IMR-90 (cell line): ENCODE measurements at regions not wholly inside any gene's neighbourhood (a gene's known extent, or its start where the extent isn't known, plus 50 kb on each side); places are given as distances from the start of the nearest gene placed in this dataset.

Experiments
- ATAC-seq: fragments of 200-7000 bp; cut with Tn5 transposase; 2 replicates; pipeline ENCODE4 v1.9.1; 2020; ENCODE audit warnings: low read depth, mild to moderate bottlenecking, moderate library complexity
- BruUV-seq: library from RNA; stranded (reverse); fragments of 400-500 nt; replicated peaks from 2 replicates; lab custom pipeline; 2021; lab: Mats Ljungman, UMichigan
- CTCF ChIA-PET: fragments of 300-600 bp; formaldehyde crosslinking; extraction: SDS; loops from one replicate; lab custom pipeline; 2021; ENCODE audit warnings: antibody characterized with exemption; lab: Yijun Ruan, JAX
- POLR2A ChIA-PET: fragments of 300-600 bp; sonication (Branson Sonifier 250); formaldehyde crosslinking; loops from one replicate; lab custom pipeline; 2022; ENCODE audit warnings: antibody characterized with exemption; ENCODE audit not compliant: unreplicated experiment; lab: Charles Lee
- DNase-seq: peaks from one replicate; pipeline ENCODE4 v3.0.0; 2013
- H2AFZ ChIP-seq: replicated peaks from 2 replicates; pipeline ENCODE3; 2013; ENCODE audit warnings: low read length, mild to moderate bottlenecking; ENCODE audit not compliant: poor library complexity
- H2AK5ac ChIP-seq: 2 replicates; pipeline ENCODE4 v1.6.1; 2013; ENCODE audit warnings: low read depth, low read length, inconsistent platforms
- H2AK9ac ChIP-seq: replicated peaks from 2 replicates; pipeline ENCODE3; 2013; ENCODE audit warnings: mild to moderate bottlenecking, low read depth, low read length, moderate library complexity; ENCODE audit not compliant: poor library complexity
- H2BK120ac ChIP-seq: 2 replicates; pipeline ENCODE4 v1.6.1; 2013; ENCODE audit warnings: low read depth, low read length, inconsistent platforms
- H2BK15ac ChIP-seq: 3 replicates; pipeline ENCODE4 v1.6.1; 2013; ENCODE audit warnings: low read depth, low read length, inconsistent platforms
- H2BK20ac ChIP-seq: 2 replicates; pipeline ENCODE4 v1.6.1; 2013; ENCODE audit warnings: low read depth, mild to moderate bottlenecking, inconsistent platforms, low read length, moderate library complexity
- H2BK5ac ChIP-seq: 2 replicates; pipeline ENCODE4 v1.6.1; 2013; ENCODE audit warnings: mild to moderate bottlenecking, low read depth, low read length, inconsistent platforms; ENCODE audit not compliant: poor library complexity, severe bottlenecking
- H3K14ac ChIP-seq: replicated peaks from 2 replicates; pipeline ENCODE4 v1.6.1; 2013; ENCODE audit warnings: low read depth, low read length, inconsistent platforms
- H3K18ac ChIP-seq: 2 replicates; pipeline ENCODE4 v1.6.1; 2013; ENCODE audit warnings: low read depth, low read length, control low read depth
- H3K23ac ChIP-seq: 2 replicates; pipeline ENCODE4 v1.6.1; 2013; ENCODE audit warnings: low read depth, low read length, inconsistent platforms
- H3K27ac ChIP-seq: 2 replicates; pipeline ENCODE4 v1.5.1; 2013; ENCODE audit warnings: mild to moderate bottlenecking, control low read depth, low read length; ENCODE audit not compliant: insufficient read depth
- H3K27me3 ChIP-seq: 2 replicates; pipeline ENCODE4 v1.6.1; 2013; ENCODE audit warnings: low read length; ENCODE audit not compliant: control insufficient read depth, insufficient read depth
- H3K36me3 ChIP-seq: 2 replicates; pipeline ENCODE4 v1.6.1; 2013; ENCODE audit warnings: low read length, mixed read lengths; ENCODE audit not compliant: control insufficient read depth, insufficient read depth
- H3K4ac ChIP-seq: 2 replicates; pipeline ENCODE4 v1.6.1; 2013; ENCODE audit warnings: low read depth, low read length, inconsistent platforms
- H3K4me1 ChIP-seq: 2 replicates; pipeline ENCODE4 v1.6.1; 2013; ENCODE audit warnings: low read length, mixed read lengths; ENCODE audit not compliant: control insufficient read depth, insufficient read depth
- H3K4me2 ChIP-seq: 2 replicates; pipeline ENCODE4 v1.6.1; 2013; ENCODE audit warnings: low read depth, mild to moderate bottlenecking, control low read depth, low read length, moderate library complexity
- H3K4me3 ChIP-seq: 2 replicates; pipeline ENCODE4 v1.5.1; 2013; ENCODE audit warnings: low read depth, mild to moderate bottlenecking, control low read depth, low read length, moderate library complexity; ENCODE audit not compliant: insufficient read depth
- H3K56ac ChIP-seq: 2 replicates; pipeline ENCODE4 v1.6.1; 2013; ENCODE audit warnings: low read length, inconsistent platforms; ENCODE audit not compliant: insufficient read depth; ENCODE audit errors: extremely low read depth
- H3K79me1 ChIP-seq, 2 experiments: 2 replicates each; pipeline ENCODE4 v1.6.1; 2013; ENCODE audit warnings: low read length in 2 of 2, inconsistent platforms in 1 of 2, low read depth in 1 of 2
- H3K9ac ChIP-seq: 2 replicates; pipeline ENCODE4 v1.6.1; 2013; ENCODE audit warnings: low read depth, low read length, control low read depth
- H3K9me1 ChIP-seq: 2 replicates; pipeline ENCODE4 v1.6.1; 2013; ENCODE audit warnings: low read length, inconsistent platforms; ENCODE audit not compliant: insufficient read depth
- H3K9me3 ChIP-seq: 2 replicates; pipeline ENCODE4 v1.6.1; 2013; ENCODE audit warnings: low read length; ENCODE audit not compliant: control insufficient read depth, insufficient read depth
- H4K20me1 ChIP-seq: 2 replicates; pipeline ENCODE4 v1.6.1; 2013; ENCODE audit warnings: low read length, inconsistent platforms; ENCODE audit not compliant: insufficient read depth
- H4K5ac ChIP-seq: 2 replicates; pipeline ENCODE4 v1.6.1; 2013; ENCODE audit warnings: mild to moderate bottlenecking, low read depth, low read length, control low read depth
- H4K8ac ChIP-seq, 2 experiments: 2 replicates each; pipeline ENCODE4 v1.6.1; 2013; ENCODE audit warnings: low read depth in 2 of 2, low read length in 2 of 2, control low read depth in 1 of 2, inconsistent platforms in 1 of 2
- H4K91ac ChIP-seq: 2 replicates; pipeline ENCODE4 v1.6.1; 2013; ENCODE audit warnings: low read depth, low read length, inconsistent platforms; ENCODE audit not compliant: insufficient read depth
- BHLHE40 ChIP-seq: fragments of 150-350 bp; IDR thresholded peaks from 2 replicates; pipeline ENCODE4 v1.6.1; 2016; ENCODE audit warnings: mild to moderate bottlenecking, low read depth, low read length
- CEBPB ChIP-seq: IDR thresholded peaks from 2 replicates; pipeline ENCODE4 v1.6.1; 2012; ENCODE audit warnings: low read depth, low read length, improper control_type of control experiment
- ELK1 ChIP-seq: fragments of 150-350 bp; IDR thresholded peaks from 2 replicates; pipeline ENCODE4 v1.6.1; 2016; ENCODE audit warnings: low read depth, mild to moderate bottlenecking, low read length, moderate library complexity, borderline replicate concordance
- FOS ChIP-seq: fragments of 150-350 bp; IDR thresholded peaks from 2 replicates; pipeline ENCODE4 v1.6.1; 2016; ENCODE audit warnings: low read depth, low read length
- MAFK ChIP-seq: IDR thresholded peaks from 2 replicates; pipeline ENCODE4 v1.6.1; 2012; ENCODE audit warnings: low read depth, low read length, improper control_type of control experiment
- MAZ ChIP-seq: IDR thresholded peaks from 2 replicates; pipeline ENCODE4 v1.6.1; 2012; ENCODE audit warnings: low read depth, mild to moderate bottlenecking, low read length, improper control_type of control experiment, moderate library complexity, borderline replicate concordance
- NFE2L2 ChIP-seq: fragments of 150-350 bp; IDR thresholded peaks from 2 replicates; pipeline ENCODE4 v1.6.1; 2016; ENCODE audit warnings: low read depth, mild to moderate bottlenecking, low read length
- POLR2A ChIP-seq: IDR thresholded peaks from 2 replicates; pipeline ENCODE4 v1.6.1; 2012; ENCODE audit warnings: mild to moderate bottlenecking, low read depth, low read length
- RAD21 ChIP-seq: IDR thresholded peaks from 2 replicates; pipeline ENCODE4 v1.6.1; 2012; ENCODE audit warnings: low read length, improper control_type of control experiment
- RFX5 ChIP-seq: IDR thresholded peaks from 2 replicates; pipeline ENCODE4 v1.8.0; 2012; ENCODE audit warnings: low read depth, mild to moderate bottlenecking, low read length, moderate library complexity
- SMC3 ChIP-seq: fragments of 150-350 bp; IDR thresholded peaks from 2 replicates; pipeline ENCODE4 v1.6.1; 2016; ENCODE audit warnings: low read depth, mild to moderate bottlenecking, antibody characterized with exemption, low read length, moderate library complexity
- WGBS, 2 experiments: methylation state at CpG; one replicate each; pipeline versions ENCODE4 v1.1.5 to v1.1.7; 2013; ENCODE audit warnings: missing lambda C conversion rate in 2 of 2; ENCODE audit not compliant: insufficient read length in 1 of 2; ENCODE audit errors: extremely low coverage in 2 of 2; 5-methylcytosine and 5-hydroxymethylcytosine counted together
- dilution Hi-C: fragments of 300-500 bp; cut with HindIII; formaldehyde crosslinking; loops from one replicate; pipeline ENCODE4 v1.14.3; 2018; ENCODE audit warnings: low sequenced_read_pairs; ENCODE audit not compliant: unreplicated experiment
- in situ Hi-C: fragments of 300-500 bp; cut with MboI; formaldehyde crosslinking; loops from 3 replicates; pipeline ENCODE4 v1.14.3; 2019; ENCODE audit warnings: low sequenced_read_pairs, inconsistent platforms, mixed read lengths
- intact Hi-C: fragments of 100-400 bp; cut with micrococcal nuclease; formaldehyde crosslinking; loops from 2 replicates; pipeline ENCODE4 v1.10.0; 2022
- TF ChIP-seq, protein P1 (sequence below): conservative IDR thresholded peaks from 2 replicates; pipeline ENCODE4 v1.5.1; 2012; ENCODE audit warnings: mild to moderate bottlenecking, low read depth, low read length, improper control_type of control experiment
- TF ChIP-seq, protein P2 (sequence below): fragments of 150-350 bp; IDR thresholded peaks from 2 replicates; pipeline ENCODE4 v1.6.1; 2017; ENCODE audit warnings: mild to moderate bottlenecking, antibody characterized with exemption, low read length, low read depth

- Histone ChIP-seq H2BK120ac (no peak overlapping the region), H4K5ac (no peak overlapping the region), H2BK5ac (no peak overlapping the region), H3K14ac (no peak overlapping the region), H3K4me2 (no peak overlapping the region), H4K91ac (no peak overlapping the region), H4K8ac (no peak overlapping the region), H3K9me1 (no peaks in the 10 kb centered on the region), H2AK9ac (no peak overlapping the region), H2AFZ (no peak overlapping the region), H3K9ac (no peak overlapping the region), H3K4me1 (no peaks in the 10 kb centered on the region), H3K4me3 (no peak overlapping the region), H3K27me3 (no peaks in the 10 kb centered on the region), H2AK5ac (no peak overlapping the region), H3K36me3 (no peaks in the 10 kb centered on the region), H3K9me3 (no peaks in the 10 kb centered on the region), H3K27ac (no peak overlapping the region), H3K23ac (no peak overlapping the region), H3K4ac (no peak overlapping the region), H4K20me1 (no peaks in the 10 kb centered on the region), H3K79me1 (no peaks in the 10 kb centered on the region), H2BK15ac (no peak overlapping the region), H3K56ac (no peak overlapping the region), H3K18ac (no peak overlapping the region), H2BK20ac (no peak overlapping the region)
- dilution Hi-C loops (no loop called here), in situ Hi-C loops (no loop called here), intact Hi-C loops (no loop called here)
- DNase-seq: no peak
- WGBS, 2 experiments: 18% methylated on average over 3 of the region's 8 CpGs; no CpG with 5 or more reads in 1 of the 2 experiments
- ChIA-PET CTCF (no interaction called here), POLR2A (no interaction called here)
- TF ChIP-seq NFE2L2 (no peak), FOS (no peak), SMC3 (no peak), MAZ (no peak), BHLHE40 (no peak), RFX5 (no peak), ELK1 (no peak), RAD21 (no peak), POLR2A (no peak), MAFK (no peak), CEBPB (no peak)
- TF ChIP-seq, protein P1, sequence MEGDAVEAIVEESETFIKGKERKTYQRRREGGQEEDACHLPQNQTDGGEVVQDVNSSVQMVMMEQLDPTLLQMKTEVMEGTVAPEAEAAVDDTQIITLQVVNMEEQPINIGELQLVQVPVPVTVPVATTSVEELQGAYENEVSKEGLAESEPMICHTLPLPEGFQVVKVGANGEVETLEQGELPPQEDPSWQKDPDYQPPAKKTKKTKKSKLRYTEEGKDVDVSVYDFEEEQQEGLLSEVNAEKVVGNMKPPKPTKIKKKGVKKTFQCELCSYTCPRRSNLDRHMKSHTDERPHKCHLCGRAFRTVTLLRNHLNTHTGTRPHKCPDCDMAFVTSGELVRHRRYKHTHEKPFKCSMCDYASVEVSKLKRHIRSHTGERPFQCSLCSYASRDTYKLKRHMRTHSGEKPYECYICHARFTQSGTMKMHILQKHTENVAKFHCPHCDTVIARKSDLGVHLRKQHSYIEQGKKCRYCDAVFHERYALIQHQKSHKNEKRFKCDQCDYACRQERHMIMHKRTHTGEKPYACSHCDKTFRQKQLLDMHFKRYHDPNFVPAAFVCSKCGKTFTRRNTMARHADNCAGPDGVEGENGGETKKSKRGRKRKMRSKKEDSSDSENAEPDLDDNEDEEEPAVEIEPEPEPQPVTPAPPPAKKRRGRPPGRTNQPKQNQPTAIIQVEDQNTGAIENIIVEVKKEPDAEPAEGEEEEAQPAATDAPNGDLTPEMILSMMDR: no peak
- TF ChIP-seq, protein P2, sequence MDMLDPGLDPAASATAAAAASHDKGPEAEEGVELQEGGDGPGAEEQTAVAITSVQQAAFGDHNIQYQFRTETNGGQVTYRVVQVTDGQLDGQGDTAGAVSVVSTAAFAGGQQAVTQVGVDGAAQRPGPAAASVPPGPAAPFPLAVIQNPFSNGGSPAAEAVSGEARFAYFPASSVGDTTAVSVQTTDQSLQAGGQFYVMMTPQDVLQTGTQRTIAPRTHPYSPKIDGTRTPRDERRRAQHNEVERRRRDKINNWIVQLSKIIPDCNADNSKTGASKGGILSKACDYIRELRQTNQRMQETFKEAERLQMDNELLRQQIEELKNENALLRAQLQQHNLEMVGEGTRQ: no peak
- no peak for ATAC-seq
- no TSS peak for BruUV-seq
Measured at GRCh38 chr5:68406767-68407241, 191.2 kb downstream of the PIK3R1 start.
